ENCODE measurements at regions not wholly inside any gene's neighbourhood (a gene's known extent, or its start where the extent isn't known, plus 50 kb on each side); places are given as distances from the start of the nearest gene placed in this dataset.

- Histone ChIP-seq H3K4me1 (ENCODE audit: control insufficient read depth in 2 of 3, insufficient read depth in 2 of 3, low read depth in 1 of 3, low read length in 3 of 3) (no peaks in the 10 kb centered on the region), H3K9me3 (ENCODE audit: control insufficient read depth in 2 of 3, insufficient read depth in 1 of 3, low read length in 3 of 3) (peaks cover 0 to 3% (median 0%) of the 10 kb centered on the region in 3 donors), H3K4me3 (ENCODE audit: low read length in 3 of 3) (no peak overlapping the region), H3K27ac (ENCODE audit: low read depth in 2 of 2, low read length in 2 of 2) (no peak overlapping the region), H3K27me3 (ENCODE audit: control insufficient read depth, insufficient read depth, low read length) (no peaks in the 10 kb centered on the region), H3K9ac (ENCODE audit: low read length in 3 of 3) (no peak overlapping the region), H3K36me3 (ENCODE audit: control insufficient read depth in 2 of 3, insufficient read depth in 3 of 3, low read length in 3 of 3) (no peaks in the 10 kb centered on the region)
- no peak for TF ChIP-seq CTCF (IDR thresholded peaks at IDR 0.05; ENCODE audit: borderline replicate concordance, extremely low read depth, insufficient read depth)
- DNase-seq: no peak
- no peak for FAIRE-seq
- intact Hi-C loops (cut with DNase I): no loop called here
Measured at GRCh38 chr1:195026792-195027191, 1581.4 kb downstream of the KCNT2 start.

GRCh38 chr1:195019385-195019784, 1588.9 kb downstream of the KCNT2 start:
- Histone ChIP-seq H3K27me3 (ENCODE audit: control insufficient read depth, insufficient read depth, low read length) (no peaks in the 10 kb centered on the region), H3K27ac (ENCODE audit: low read depth in 2 of 2, low read length in 2 of 2) (no peak overlapping the region), H3K36me3 (ENCODE audit: control insufficient read depth in 2 of 3, insufficient read depth in 3 of 3, low read length in 3 of 3) (no peaks in the 10 kb centered on the region), H3K4me1 (ENCODE audit: control insufficient read depth in 2 of 3, insufficient read depth in 2 of 3, low read depth in 1 of 3, low read length in 3 of 3) (no peaks in the 10 kb centered on the region), H3K9me3 (ENCODE audit: control insufficient read depth in 2 of 3, insufficient read depth in 1 of 3, low read length in 3 of 3) (no peaks in the 10 kb centered on the region), H3K4me3 (ENCODE audit: low read length in 3 of 3) (no peak overlapping the region), H3K9ac (ENCODE audit: low read length in 3 of 3) (no peak overlapping the region)
- DNase-seq (no peak), FAIRE-seq (no peak)
- intact Hi-C loops (cut with DNase I): no loop called here
- no peak for TF ChIP-seq CTCF (IDR thresholded peaks at IDR 0.05; ENCODE audit: borderline replicate concordance, extremely low read depth, insufficient read depth)

GRCh38 chr1:195012995-195013394, 1595.2 kb downstream of the KCNT2 start:
- intact Hi-C loops (cut with DNase I): no loop called here
- no peak for TF ChIP-seq CTCF (IDR thresholded peaks at IDR 0.05; ENCODE audit: borderline replicate concordance, extremely low read depth, insufficient read depth)
- Histone ChIP-seq H3K27ac (ENCODE audit: low read depth in 2 of 2, low read length in 2 of 2) (no peak overlapping the region), H3K27me3 (ENCODE audit: control insufficient read depth, insufficient read depth, low read length) (no peaks in the 10 kb centered on the region), H3K4me1 (ENCODE audit: control insufficient read depth in 2 of 3, insufficient read depth in 2 of 3, low read depth in 1 of 3, low read length in 3 of 3) (no peaks in the 10 kb centered on the region), H3K36me3 (ENCODE audit: control insufficient read depth in 2 of 3, insufficient read depth in 3 of 3, low read length in 3 of 3) (no peaks in the 10 kb centered on the region), H3K4me3 (ENCODE audit: low read length in 3 of 3) (no peak overlapping the region), H3K9ac (ENCODE audit: low read length in 3 of 3) (no peak overlapping the region), H3K9me3 (ENCODE audit: control insufficient read depth in 2 of 3, insufficient read depth in 1 of 3, low read length in 3 of 3) (no peaks in the 10 kb centered on the region)
- no peak for DNase-seq
- FAIRE-seq: no peak

GRCh38 chr1:195005338-195005737, 1602.9 kb downstream of the KCNT2 start:
- Histone ChIP-seq H3K27me3 (ENCODE audit: control insufficient read depth, insufficient read depth, low read length) (no peaks in the 10 kb centered on the region), H3K27ac (ENCODE audit: low read depth in 2 of 2, low read length in 2 of 2) (no peak overlapping the region), H3K4me1 (ENCODE audit: control insufficient read depth in 2 of 3, insufficient read depth in 2 of 3, low read depth in 1 of 3, low read length in 3 of 3) (no peaks in the 10 kb centered on the region), H3K36me3 (ENCODE audit: control insufficient read depth in 2 of 3, insufficient read depth in 3 of 3, low read length in 3 of 3) (no peaks in the 10 kb centered on the region), H3K4me3 (ENCODE audit: low read length in 3 of 3) (no peak overlapping the region), H3K9ac (ENCODE audit: low read length in 3 of 3) (no peak overlapping the region), H3K9me3 (ENCODE audit: control insufficient read depth in 2 of 3, insufficient read depth in 1 of 3, low read length in 3 of 3) (no peaks in the 10 kb centered on the region)
- FAIRE-seq: no peak
- TF ChIP-seq CTCF (IDR thresholded peaks at IDR 0.05; ENCODE audit: borderline replicate concordance, extremely low read depth, insufficient read depth): no peak
- DNase-seq: no peak
- intact Hi-C loops (cut with DNase I): no loop called here

Measured in kidney (tissue), 13 donors.